HCT116 (cell line): ENCODE measurements at regions not wholly inside any gene's neighbourhood (a gene's known extent, or its start where the extent isn't known, plus 50 kb on each side); places are given as distances from the start of the nearest gene placed in this dataset.

Source experiments
- ATAC-seq: fragments of 200-7000 bp; cut with Tn5 transposase; 2 replicates; pipeline ENCODE4 v1.9.1; 2020; ENCODE audit warnings: mild to moderate bottlenecking, moderate library complexity
- BruUV-seq: library from RNA; stranded (reverse); fragments of 400-500 nt; replicated peaks from 2 replicates; lab custom pipeline; 2021; lab: Mats Ljungman, UMichigan
- CTCF ChIA-PET: fragments of 300-600 bp; sonication (Branson Sonifier 250); formaldehyde crosslinking; loops from one replicate; lab custom pipeline; 2021; ENCODE audit warnings: antibody characterized with exemption; lab: Charles Lee
- POLR2A ChIA-PET: fragments of 300-600, 350-600 bp; sonication (Branson Sonifier 250); formaldehyde crosslinking; loops from one replicate; lab custom pipeline; 2021; ENCODE audit warnings: antibody characterized with exemption; lab: Charles Lee
- RAD21 ChIA-PET, 2 experiments: fragments of 300-600 bp; sonication (Branson Sonifier 250); formaldehyde crosslinking; loops; one replicate each; lab custom pipeline; 2023; ENCODE audit warnings: low total read pairs in 2 of 2; ENCODE audit not compliant: uncharacterized antibody in 2 of 2, unreplicated experiment in 2 of 2, low non-redundant PET in 1 of 2; lab: Charles Lee
- DNase-seq: peaks from one replicate; pipeline ENCODE4 v3.0.0-alpha.2; 2010; ENCODE audit warnings: low read depth, low spot score
- H2AFZ ChIP-seq: fragments of 200-600 bp; shearing (Covaris generic), sonication (generic); 2 replicates; pipeline ENCODE4 v1.6.1; 2017; ENCODE audit warnings: low read depth, mixed run types, mixed read lengths, antibody characterized with exemption, low read length; ENCODE audit not compliant: poor library complexity, severe bottlenecking
- H3K27ac ChIP-seq: 2 replicates; pipeline ENCODE4 v1.5.1; 2012; ENCODE audit warnings: low read depth, low read length
- H3K27me3 ChIP-seq: fragments of 200-600 bp; sonication (generic); 2 replicates; pipeline ENCODE4 v1.6.1; 2016; ENCODE audit warnings: mixed run types, low read length, mixed read lengths; ENCODE audit not compliant: insufficient read depth
- H3K36me3 ChIP-seq, 2 experiments: fragments of 200-500 bp in 1 of 2; fragments of 200-600 bp in 1 of 2; sonication (Bioruptor generic) in 1 of 2; sonication (generic) in 1 of 2; 2 replicates each; pipeline versions ENCODE4 v1.5.1 to v1.6.1; 2014 to 2016; ENCODE audit warnings: low read length in 2 of 2, inconsistent platforms in 1 of 2, mixed read lengths in 1 of 2, mixed run types in 1 of 2; ENCODE audit not compliant: insufficient read depth in 2 of 2, control insufficient read depth in 1 of 2
- H3K4me1 ChIP-seq, 2 experiments: fragments of 200-600 bp in 1 of 2; sonication (generic) in 1 of 2; 2 replicates each; pipeline versions ENCODE4 v1.5.1 to v1.6.1; 2012 to 2017; ENCODE audit warnings: low read length in 2 of 2, inconsistent platforms in 1 of 2, mild to moderate bottlenecking in 1 of 2, mixed read lengths in 1 of 2, mixed run types in 1 of 2, moderate library complexity in 1 of 2; ENCODE audit not compliant: insufficient read depth in 2 of 2, control insufficient read depth in 1 of 2
- H3K4me2 ChIP-seq: fragments of 200-600 bp; sonication (generic); 2 replicates; pipeline ENCODE4 v1.6.1; 2017; ENCODE audit warnings: mixed run types, low read length, mixed read lengths
- H3K4me3 ChIP-seq, 2 experiments: fragments of 200-600 bp in 1 of 2; sonication (generic) in 1 of 2; replicated peaks in 1 of 2; 2 replicates each; pipeline ENCODE4 v1.5.1; 2011 to 2016; ENCODE audit warnings: low read length in 2 of 2, control low read depth in 1 of 2, low read depth in 1 of 2, mild to moderate bottlenecking in 1 of 2, mixed read lengths in 1 of 2, mixed run types in 1 of 2
- H3K79me2 ChIP-seq: fragments of 200-600 bp; sonication (generic); 2 replicates; pipeline ENCODE4 v1.6.1; 2017; ENCODE audit warnings: mild to moderate bottlenecking, mixed run types, low read length, moderate library complexity, mixed read lengths; ENCODE audit not compliant: insufficient read depth
- H3K9ac ChIP-seq: fragments of 200-600 bp; sonication (generic); 2 replicates; pipeline ENCODE4 v1.6.1; 2016; ENCODE audit warnings: low read length, mixed read lengths
- H3K9me2 ChIP-seq: fragments of 200-600 bp; sonication (generic), shearing (Covaris generic); 2 replicates; pipeline ENCODE4 v1.6.1; 2017; ENCODE audit warnings: mixed run types, mild to moderate bottlenecking, moderate library complexity; ENCODE audit not compliant: insufficient read depth
- H3K9me3 ChIP-seq, 2 experiments: fragments of 200-500 bp in 1 of 2; fragments of 200-600 bp in 1 of 2; sonication (Bioruptor generic) in 1 of 2; sonication (generic) in 1 of 2; 2 replicates each; pipeline ENCODE4 v1.6.1; 2014 to 2017; ENCODE audit warnings: low read length in 2 of 2, mixed read lengths in 2 of 2, inconsistent platforms in 1 of 2, low read depth in 1 of 2, mild to moderate bottlenecking in 1 of 2, mixed run types in 1 of 2, moderate library complexity in 1 of 2; ENCODE audit not compliant: control insufficient read depth in 1 of 2, insufficient read depth in 1 of 2
- H4K20me1 ChIP-seq: fragments of 200-600 bp; sonication (generic), shearing (Covaris generic); 2 replicates; pipeline ENCODE4 v1.6.1; 2017; ENCODE audit warnings: mixed run types, mild to moderate bottlenecking, moderate library complexity; ENCODE audit not compliant: insufficient read depth
- CEBPB ChIP-seq: IDR thresholded peaks from 2 replicates; pipeline ENCODE4 v1.6.1; 2012; ENCODE audit warnings: low read depth
- EZH2 ChIP-seq: fragments of 200-600 bp; sonication (generic); IDR thresholded peaks from 2 replicates; pipeline ENCODE4 v1.6.1; 2017; ENCODE audit warnings: antibody characterized with exemption, mixed run types
- POLR2A ChIP-seq: IDR thresholded peaks from 2 replicates; pipeline ENCODE4 v1.7.0; 2011; ENCODE audit warnings: borderline replicate concordance; ENCODE audit not compliant: insufficient read depth, insufficient read length; ENCODE audit errors: extremely low read depth
- SRF ChIP-seq: IDR thresholded peaks from 2 replicates; pipeline ENCODE4 v1.6.1; 2012; ENCODE audit warnings: low read depth
- YY1 ChIP-seq: IDR thresholded peaks from 2 replicates; pipeline ENCODE4 v1.6.1; 2011; ENCODE audit warnings: low read length, low read depth, moderate library complexity, mild to moderate bottlenecking; ENCODE audit not compliant: insufficient replicate concordance; ENCODE audit errors: extremely low read depth
- ZNF274 ChIP-seq: fragments of 200-500 bp; sonication (Bioruptor generic); IDR thresholded peaks from 2 replicates; pipeline ENCODE4 v1.6.1; 2014; ENCODE audit warnings: mild to moderate bottlenecking, low read depth, low read length, inconsistent platforms
- intact Hi-C: fragments of 100-400 bp; cut with micrococcal nuclease; formaldehyde crosslinking; loops from 2 replicates; pipeline ENCODE4 v1.10.0; 2022
- TF ChIP-seq, protein P1 (sequence below): IDR thresholded peaks from 2 replicates; pipeline ENCODE4 v1.6.1; 2012
- TF ChIP-seq, protein P2 (sequence below): IDR thresholded peaks from 2 replicates; pipeline ENCODE4 v1.6.1; 2012; ENCODE audit warnings: low read depth

DNA sequence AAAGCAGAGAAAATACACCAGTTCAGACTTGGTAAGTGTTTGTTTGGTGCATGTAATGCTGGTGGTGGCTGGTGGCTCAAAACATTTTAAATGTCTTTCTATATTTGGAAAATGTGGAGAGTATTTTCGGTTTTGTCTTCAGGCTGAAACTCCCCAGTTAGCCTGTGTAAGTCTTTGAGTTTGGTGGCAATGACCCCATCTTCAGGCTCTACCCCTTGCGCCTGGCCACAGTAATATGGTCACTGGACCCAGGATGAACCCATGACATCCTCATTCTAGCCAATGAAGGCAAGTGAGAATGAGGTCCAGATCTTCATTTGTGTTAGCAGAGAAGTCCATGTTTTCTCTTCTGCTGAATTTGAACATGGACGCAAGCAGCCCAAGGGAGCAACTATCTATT is 422.6 kb downstream of the BRINP1 start:
- no peak for ATAC-seq

More for the DNA sequence above, 422.6 kb downstream of the BRINP1 start:
- CTCF ChIA-PET, result no interaction called here
- Histone ChIP-seq H3K4me2 (no peak overlapping the region), H3K4me1 (no peaks in the 10 kb centered on the region), H3K36me3 (no peaks in the 10 kb centered on the region), H3K27ac (no peak overlapping the region), H4K20me1 (no peaks in the 10 kb centered on the region), H2AFZ (no peak overlapping the region), H3K9me2 (no peaks in the 10 kb centered on the region), H3K79me2 (no peaks in the 10 kb centered on the region), H3K27me3 (no peaks in the 10 kb centered on the region), H3K4me3 (no peak overlapping the region), H3K9ac (no peak overlapping the region), H3K9me3 (peaks cover 4 to 17% of the 10 kb centered on the region in 2 experiments; a peak in 2 of 4 replicates)
- intact Hi-C loops, result no loop called here
- POLR2A ChIA-PET, result no interaction called here
- RAD21 ChIA-PET, result no interaction called here
- TF ChIP-seq YY1 (no peak), CEBPB (no peak), POLR2A (no peak), ZNF274 (no peak), EZH2 (no peak), SRF (no peak)
- TF ChIP-seq, protein P1, sequence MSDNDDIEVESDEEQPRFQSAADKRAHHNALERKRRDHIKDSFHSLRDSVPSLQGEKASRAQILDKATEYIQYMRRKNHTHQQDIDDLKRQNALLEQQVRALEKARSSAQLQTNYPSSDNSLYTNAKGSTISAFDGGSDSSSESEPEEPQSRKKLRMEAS, result no peak
- TF ChIP-seq, protein P2, sequence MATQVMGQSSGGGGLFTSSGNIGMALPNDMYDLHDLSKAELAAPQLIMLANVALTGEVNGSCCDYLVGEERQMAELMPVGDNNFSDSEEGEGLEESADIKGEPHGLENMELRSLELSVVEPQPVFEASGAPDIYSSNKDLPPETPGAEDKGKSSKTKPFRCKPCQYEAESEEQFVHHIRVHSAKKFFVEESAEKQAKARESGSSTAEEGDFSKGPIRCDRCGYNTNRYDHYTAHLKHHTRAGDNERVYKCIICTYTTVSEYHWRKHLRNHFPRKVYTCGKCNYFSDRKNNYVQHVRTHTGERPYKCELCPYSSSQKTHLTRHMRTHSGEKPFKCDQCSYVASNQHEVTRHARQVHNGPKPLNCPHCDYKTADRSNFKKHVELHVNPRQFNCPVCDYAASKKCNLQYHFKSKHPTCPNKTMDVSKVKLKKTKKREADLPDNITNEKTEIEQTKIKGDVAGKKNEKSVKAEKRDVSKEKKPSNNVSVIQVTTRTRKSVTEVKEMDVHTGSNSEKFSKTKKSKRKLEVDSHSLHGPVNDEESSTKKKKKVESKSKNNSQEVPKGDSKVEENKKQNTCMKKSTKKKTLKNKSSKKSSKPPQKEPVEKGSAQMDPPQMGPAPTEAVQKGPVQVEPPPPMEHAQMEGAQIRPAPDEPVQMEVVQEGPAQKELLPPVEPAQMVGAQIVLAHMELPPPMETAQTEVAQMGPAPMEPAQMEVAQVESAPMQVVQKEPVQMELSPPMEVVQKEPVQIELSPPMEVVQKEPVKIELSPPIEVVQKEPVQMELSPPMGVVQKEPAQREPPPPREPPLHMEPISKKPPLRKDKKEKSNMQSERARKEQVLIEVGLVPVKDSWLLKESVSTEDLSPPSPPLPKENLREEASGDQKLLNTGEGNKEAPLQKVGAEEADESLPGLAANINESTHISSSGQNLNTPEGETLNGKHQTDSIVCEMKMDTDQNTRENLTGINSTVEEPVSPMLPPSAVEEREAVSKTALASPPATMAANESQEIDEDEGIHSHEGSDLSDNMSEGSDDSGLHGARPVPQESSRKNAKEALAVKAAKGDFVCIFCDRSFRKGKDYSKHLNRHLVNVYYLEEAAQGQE, result no peak
- no TSS peak for BruUV-seq
- no peak for DNase-seq
